Esophagus muscularis mucosa (tissue), 4 donors: ENCODE measurements at regions not wholly inside any gene's neighbourhood (a gene's known extent, or its start where the extent isn't known, plus 50 kb on each side); places are given as distances from the start of the nearest gene placed in this dataset.

ENCODE experiments used
- DNase-seq: peaks from one replicate; pipeline ENCODE4 v3.0.0-alpha.2; 2017; ENCODE audit errors: extremely low spot score
- H3K27ac ChIP-seq, 4 donors: fragments of 200-600 bp; sonication (generic); replicated peaks in 1 of 4; 1 replicate in 3 of 4; 2 replicates in 1 of 4; pipeline ENCODE4 v1.5.1; 2016 to 2019; ENCODE audit warnings: mild to moderate bottlenecking in 1 of 4
- H3K27me3 ChIP-seq, 4 donors: fragments of 200-600 bp; sonication (generic); one replicate each; pipeline versions ENCODE4 v1.5.1 to v1.6.0; 2016 to 2019
- H3K36me3 ChIP-seq, 4 donors: fragments of 200-600 bp; sonication (generic); one replicate each; pipeline ENCODE4 v1.5.1; 2016 to 2019
- H3K4me1 ChIP-seq, 4 donors: fragments of 200-600 bp; sonication (generic); one replicate each; pipeline ENCODE4 v1.5.1; 2016 to 2019
- H3K4me3 ChIP-seq, 4 donors: fragments of 200-600 bp; sonication (generic); 1 replicate in 2 of 4; 2 replicates in 2 of 4; pipeline ENCODE4 v1.5.1; 2016 to 2019; ENCODE audit warnings: mild to moderate bottlenecking in 4 of 4, moderate library complexity in 1 of 4
- H3K9me3 ChIP-seq, 4 donors: fragments of 200-600 bp; sonication (generic); 1 replicate in 3 of 4; 2 replicates in 1 of 4; pipeline ENCODE4 v1.5.1; 2016 to 2019
- EP300 ChIP-seq: sonication (generic); formaldehyde crosslinking; IDR thresholded peaks from one replicate; pipeline ENCODE4 v1.6.1; 2017; ENCODE audit warnings: antibody characterized with exemption
- POLR2A ChIP-seq: fragments of 450-650 bp; IDR thresholded peaks from one replicate; pipeline ENCODE4 v1.6.1; 2017; ENCODE audit warnings: antibody characterized with exemption, moderate library complexity, mild to moderate bottlenecking, low read depth
- POLR2AphosphoS5 ChIP-seq, 2 donors: sonication (generic); formaldehyde crosslinking; IDR thresholded peaks; one replicate each; pipeline ENCODE4 v1.6.1; 2017; ENCODE audit warnings: antibody characterized with exemption in 2 of 2
- WGBS: methylation state at CpG from one replicate; pipeline ENCODE4 v1.1.5; 2018; 5-methylcytosine and 5-hydroxymethylcytosine counted together
- intact Hi-C: fragments of 100-400 bp; cut with DNase I; formaldehyde crosslinking; loops from one replicate; pipeline ENCODE4 v1.15.1; 2023
- TF ChIP-seq, protein P1 (sequence below), 3 experiments: fragments of 200-600 bp in 2 of 3; fragments of 450-650 bp in 1 of 3; sonication (generic) in 2 of 3; IDR thresholded peaks; one replicate each; pipeline ENCODE4 v1.5.1; 2017 to 2019; ENCODE audit warnings: antibody characterized with exemption in 3 of 3, mild to moderate bottlenecking in 2 of 3, moderate library complexity in 1 of 3

DNA sequence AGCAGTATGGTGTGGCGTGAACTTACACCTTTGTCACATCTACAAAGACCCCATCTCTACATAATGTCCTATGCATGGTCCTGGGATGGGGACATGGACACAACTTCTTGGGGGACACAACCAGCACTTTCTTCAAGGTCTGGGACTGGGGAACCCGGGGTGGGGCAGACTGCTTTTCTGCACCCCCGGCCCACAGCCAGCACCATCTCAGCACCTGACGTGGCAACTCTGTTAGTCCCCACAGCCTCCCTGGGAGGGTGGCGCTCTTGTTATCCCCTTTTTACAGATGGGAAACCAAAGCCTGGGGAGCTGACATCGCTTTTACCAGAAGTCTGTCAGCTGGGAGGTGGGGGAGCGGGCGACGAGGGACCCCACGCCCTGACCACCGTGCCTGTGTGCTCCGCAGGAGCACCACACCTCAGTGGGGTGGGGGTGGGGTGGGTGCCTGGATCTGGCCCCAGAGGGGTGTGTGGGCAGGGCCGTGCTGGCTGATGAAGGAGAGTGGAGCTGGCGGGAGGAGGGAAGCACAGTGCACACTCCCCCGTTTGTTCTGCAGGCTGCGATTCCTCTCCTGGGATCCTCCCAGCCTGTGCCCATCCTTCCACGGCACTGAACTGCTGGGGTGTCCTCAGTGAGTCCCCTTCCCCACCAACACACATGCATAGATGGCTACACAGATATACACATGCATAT is 115.4 kb upstream of the GSE1 start:
- TF ChIP-seq POLR2AphosphoS5 (IDR thresholded peaks at IDR 0.05) (no peak), EP300 (no peak), POLR2A (no peak)
- TF ChIP-seq, protein P1, sequence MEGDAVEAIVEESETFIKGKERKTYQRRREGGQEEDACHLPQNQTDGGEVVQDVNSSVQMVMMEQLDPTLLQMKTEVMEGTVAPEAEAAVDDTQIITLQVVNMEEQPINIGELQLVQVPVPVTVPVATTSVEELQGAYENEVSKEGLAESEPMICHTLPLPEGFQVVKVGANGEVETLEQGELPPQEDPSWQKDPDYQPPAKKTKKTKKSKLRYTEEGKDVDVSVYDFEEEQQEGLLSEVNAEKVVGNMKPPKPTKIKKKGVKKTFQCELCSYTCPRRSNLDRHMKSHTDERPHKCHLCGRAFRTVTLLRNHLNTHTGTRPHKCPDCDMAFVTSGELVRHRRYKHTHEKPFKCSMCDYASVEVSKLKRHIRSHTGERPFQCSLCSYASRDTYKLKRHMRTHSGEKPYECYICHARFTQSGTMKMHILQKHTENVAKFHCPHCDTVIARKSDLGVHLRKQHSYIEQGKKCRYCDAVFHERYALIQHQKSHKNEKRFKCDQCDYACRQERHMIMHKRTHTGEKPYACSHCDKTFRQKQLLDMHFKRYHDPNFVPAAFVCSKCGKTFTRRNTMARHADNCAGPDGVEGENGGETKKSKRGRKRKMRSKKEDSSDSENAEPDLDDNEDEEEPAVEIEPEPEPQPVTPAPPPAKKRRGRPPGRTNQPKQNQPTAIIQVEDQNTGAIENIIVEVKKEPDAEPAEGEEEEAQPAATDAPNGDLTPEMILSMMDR (IDR thresholded peaks at IDR 0.05), result no peak
- DNase-seq, result no peak
- Histone ChIP-seq H3K9me3 (no peaks in the 10 kb centered on the region), H3K4me1 (peaks cover 2 to 8% (median 3%) of the 10 kb centered on the region in 4 donors), H3K27me3 (no peaks in the 10 kb centered on the region), H3K4me3 (no peak overlapping the region), H3K27ac (no peak overlapping the region), H3K36me3 (no peaks in the 10 kb centered on the region)
- WGBS, result 89% methylated on average over 8 of the region's 17 CpGs
- intact Hi-C loops, result no loop called here

DNA sequence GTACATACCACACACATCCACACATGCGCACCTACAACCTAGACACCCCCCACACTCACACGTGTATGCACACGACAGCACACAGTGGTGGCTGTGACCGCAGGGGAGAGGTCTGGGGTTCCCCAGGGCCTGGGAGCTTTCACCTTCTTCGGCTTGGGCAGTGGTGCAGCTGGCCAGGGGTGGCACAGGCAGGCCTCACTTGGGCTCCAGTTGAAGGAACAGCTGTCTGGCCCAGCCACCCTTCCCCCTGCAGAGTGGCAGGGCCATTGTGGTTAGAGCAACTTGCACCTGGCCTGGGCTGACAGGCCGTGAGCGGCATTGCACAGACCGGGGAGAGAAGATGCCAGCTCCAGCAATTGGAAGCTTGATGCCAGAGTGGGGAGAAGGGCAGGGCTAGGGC is 114.5 kb upstream of the GSE1 start:
- TF ChIP-seq POLR2AphosphoS5 (IDR thresholded peaks at IDR 0.05) (no peak), EP300 (no peak), POLR2A (no peak)
- TF ChIP-seq, protein P1 (IDR thresholded peaks at IDR 0.05), result no peak
- no peak overlapping the region for H3K27ac ChIP-seq
- no peak for DNase-seq
- intact Hi-C loops, result no loop called here
- no peak overlapping the region for H3K4me3 ChIP-seq
- H3K36me3 ChIP-seq, result no peaks in the 10 kb centered on the region
- no peaks in the 10 kb centered on the region for H3K27me3 ChIP-seq
- H3K9me3 ChIP-seq, result no peaks in the 10 kb centered on the region
- WGBS, result 84% methylated on average over 5 of the region's 8 CpGs
- H3K4me1 ChIP-seq, result no peaks in the 10 kb centered on the region

DNA sequence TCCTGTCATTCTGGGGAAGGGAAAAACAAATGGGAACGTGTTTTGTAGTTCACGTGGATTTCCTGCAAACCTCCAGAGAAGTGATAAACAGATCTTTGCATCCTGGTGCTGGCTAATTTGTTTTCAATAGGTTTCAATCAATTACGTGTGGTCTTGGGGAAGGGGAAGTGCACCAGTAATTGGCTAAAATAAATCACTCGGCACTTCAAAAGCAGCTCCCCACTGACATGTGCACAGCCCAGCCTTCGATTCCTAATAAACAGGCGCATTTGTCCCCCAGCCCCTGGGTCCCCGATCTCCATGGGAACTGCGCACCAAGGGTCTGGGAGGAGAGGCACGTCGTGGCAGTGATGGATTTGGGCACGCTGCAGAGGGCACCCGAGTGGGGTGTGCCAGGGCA is 112.9 kb upstream of the GSE1 start:
- DNase-seq, result no peak
- no peak for TF ChIP-seq POLR2A
- TF ChIP-seq POLR2AphosphoS5 (IDR thresholded peaks at IDR 0.05), result no peak
- TF ChIP-seq EP300, result no peak
- TF ChIP-seq, protein P1 (IDR thresholded peaks at IDR 0.05), result no peak
- intact Hi-C loops, result no loop called here
- Histone ChIP-seq H3K4me3 (no peak overlapping the region), H3K27me3 (no peaks in the 10 kb centered on the region), H3K27ac (no peak overlapping the region), H3K36me3 (no peaks in the 10 kb centered on the region), H3K9me3 (no peaks in the 10 kb centered on the region), H3K4me1 (no peaks in the 10 kb centered on the region)
- 83% methylated on average over 12 of the region's 12 CpGs for WGBS

DNA sequence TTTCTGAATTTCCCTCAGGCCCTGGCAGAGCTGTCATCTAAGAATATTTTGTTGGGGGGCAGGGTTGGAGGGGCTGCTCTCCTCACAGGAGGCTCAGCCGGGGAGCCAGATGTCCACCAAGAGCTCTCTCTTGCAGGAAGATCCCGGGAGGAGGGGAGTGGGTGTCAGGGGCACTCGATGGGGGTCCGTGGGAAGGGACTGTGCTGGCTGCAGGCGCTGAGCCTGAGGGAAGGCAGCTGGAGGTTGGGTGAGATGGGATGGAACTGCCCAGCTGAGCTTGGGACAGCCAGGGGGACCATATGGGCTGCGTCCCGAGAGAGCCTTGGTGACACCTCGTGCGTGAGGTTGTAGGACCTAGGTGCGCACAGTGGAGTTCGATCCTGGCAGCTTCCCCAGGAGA is 111.2 kb upstream of the GSE1 start:
- Histone ChIP-seq H3K36me3 (no peaks in the 10 kb centered on the region), H3K4me1 (peaks cover 0 to 8% (median 2%) of the 10 kb centered on the region in 4 donors), H3K4me3 (no peak overlapping the region), H3K9me3 (no peaks in the 10 kb centered on the region), H3K27ac (no peak overlapping the region), H3K27me3 (no peaks in the 10 kb centered on the region)
- TF ChIP-seq EP300 (no peak), POLR2AphosphoS5 (IDR thresholded peaks at IDR 0.05) (no peak), POLR2A (no peak)
- intact Hi-C loops, result no loop called here
- no peak for DNase-seq
- 82% methylated on average over 11 of the region's 11 CpGs for WGBS

DNA sequence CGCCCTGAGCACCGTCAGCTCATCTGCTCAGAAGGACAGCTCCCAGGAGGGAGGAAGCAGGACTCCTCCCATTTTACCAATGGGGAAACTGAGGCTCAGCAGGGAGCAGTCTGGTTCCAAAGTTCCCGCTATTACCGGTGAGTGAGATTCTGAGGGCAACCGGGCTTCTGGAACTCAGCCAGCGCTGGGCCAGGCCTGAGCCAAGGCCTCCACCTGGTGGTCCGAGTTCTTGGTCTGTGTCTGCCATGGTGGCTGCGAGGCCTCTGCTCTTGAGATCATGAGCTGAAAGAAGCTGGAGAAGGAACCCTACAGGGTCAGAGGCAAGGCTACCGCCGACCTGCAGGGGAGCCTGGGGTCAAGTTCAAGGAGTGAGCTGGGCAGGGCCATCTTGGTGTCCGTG is 110.8 kb upstream of the GSE1 start:
- H3K27ac ChIP-seq, result no peak overlapping the region
- DNase-seq, result no peak
- H3K36me3 ChIP-seq, result no peaks in the 10 kb centered on the region
- H3K9me3 ChIP-seq, result no peaks in the 10 kb centered on the region
- intact Hi-C loops, result no loop called here
- no peaks in the 10 kb centered on the region for H3K27me3 ChIP-seq
- no peak overlapping the region for H3K4me3 ChIP-seq
- TF ChIP-seq EP300, result no peak
- no peak for TF ChIP-seq POLR2A
- TF ChIP-seq, protein P1 (IDR thresholded peaks at IDR 0.05), result no peak
- no peak for TF ChIP-seq POLR2AphosphoS5 (IDR thresholded peaks at IDR 0.05)
- WGBS, result 87% methylated on average over 11 of the region's 11 CpGs
- H3K4me1 ChIP-seq, result peaks cover 0 to 10% (median 4%) of the 10 kb centered on the region in 4 donors
